ENCODE measurements at regions not wholly inside any gene's neighbourhood (a gene's known extent, or its start where the extent isn't known, plus 50 kb on each side); places are given as distances from the start of the nearest gene placed in this dataset.
A peak's percentile ranks its signal among the peaks of the same experiment; 100 is the strongest.

GRCh38 chr2:196449083-196449482 lies 190.4 kb upstream of the CCDC150 start:
- no peak for DNase-seq

- no peak for DNase-seq
These were observed 186.8 kb upstream of the CCDC150 start for GRCh38 chr2:196452758-196453157.

GRCh38 chr2:196453613-196454047 lies 185.9 kb upstream of the CCDC150 start:
- peak; percentile 3 for DNase-seq

GRCh38 chr2:196454492-196454891 lies 185.0 kb upstream of the CCDC150 start:
- DNase-seq = no peak

GRCh38 chr2:196459539-196459938 lies 180.0 kb upstream of the CCDC150 start:
- no peak for DNase-seq

- no peak for DNase-seq
These were observed 175.8 kb upstream of the CCDC150 start for GRCh38 chr2:196463706-196464105.

GRCh38 chr2:196464311-196464710 lies 175.2 kb upstream of the CCDC150 start:
- DNase-seq = no peak

GRCh38 chr2:196466581-196466980 lies 172.9 kb upstream of the CCDC150 start:
- no peak for DNase-seq

GRCh38 chr2:196468394-196468793 lies 171.1 kb upstream of the CCDC150 start:
- DNase-seq = no peak

GRCh38 chr2:196473617-196474016 lies 165.9 kb upstream of the CCDC150 start:
- no peak for DNase-seq

GRCh38 chr2:196475611-196476010 lies 163.9 kb upstream of the CCDC150 start:
- no peak for DNase-seq

- DNase-seq = no peak
These were observed 160.9 kb upstream of the CCDC150 start for GRCh38 chr2:196478588-196478987.

- no peak for DNase-seq
These were observed 160.2 kb upstream of the CCDC150 start for GRCh38 chr2:196479350-196479749.

GRCh38 chr2:196480653-196481323 lies 158.7 kb upstream of the CCDC150 start:
- no peak for DNase-seq

- no peak for DNase-seq
These were observed 158.2 kb upstream of the CCDC150 start for GRCh38 chr2:196481324-196481697.

GRCh38 chr2:196482119-196483065 lies 157.1 kb upstream of the CCDC150 start:
- DNase-seq = no peak

GRCh38 chr2:196486146-196486545 lies 153.4 kb upstream of the CCDC150 start:
- no peak for DNase-seq

- DNase-seq = no peak
These were observed 152.1 kb upstream of the CCDC150 start for GRCh38 chr2:196487417-196487816.

GRCh38 chr2:196489371-196489770 lies 150.1 kb upstream of the CCDC150 start:
- DNase-seq = no peak

- no peak for DNase-seq
These were observed 146.6 kb upstream of the CCDC150 start for GRCh38 chr2:196492946-196493345.

GRCh38 chr2:196498962-196499361 lies 140.6 kb upstream of the CCDC150 start:
- DNase-seq = no peak

GRCh38 chr2:196499686-196500085 lies 139.8 kb upstream of the CCDC150 start:
- no peak for DNase-seq

GRCh38 chr2:196500686-196501431 lies 138.7 kb upstream of the CCDC150 start:
- no peak for DNase-seq

Measured in NCI-H1092 (cell line).